ENCODE measurements at regions not wholly inside any gene's neighbourhood (a gene's known extent, or its start where the extent isn't known, plus 50 kb on each side); places are given as distances from the start of the nearest gene placed in this dataset.

GRCh38 chr13:109275139-109275745 is 511.1 kb downstream of the IRS2 start:
- TF ChIP-seq FEZF1 (tag by site-specific recombination; IDR thresholded peaks at IDR 0.05) (no peak), GLI2 (tag by site-specific recombination; IDR thresholded peaks at IDR 0.05; ENCODE audit: borderline replicate concordance, low read depth) (no peak), ZNF26 (tag by site-specific recombination; IDR thresholded peaks at IDR 0.05) (no peak), GLIS2 (tag by site-specific recombination; IDR thresholded peaks at IDR 0.05) (no peak), ZNF544 (tag by site-specific recombination; IDR thresholded peaks at IDR 0.05) (no peak), ZNF660 (tag by site-specific recombination; IDR thresholded peaks at IDR 0.05) (no peak), ZNF692 (tag by site-specific recombination; IDR thresholded peaks at IDR 0.05) (no peak), ZNF155 (tag by site-specific recombination; IDR thresholded peaks at IDR 0.05) (no peak), PRDM1 (tag by site-specific recombination; IDR thresholded peaks at IDR 0.05) (no peak), ZBTB11 (tag by site-specific recombination; conservative IDR thresholded peaks at IDR 0.05; ENCODE audit: low read depth) (no peak), ZNF211 (tag by site-specific recombination; IDR thresholded peaks at IDR 0.05; ENCODE audit: low read depth) (no peak), HOXA7 (CRISPR knock-in tag; IDR thresholded peaks at IDR 0.05; ENCODE audit: borderline replicate concordance) (no peak), ZNF157 (tag by site-specific recombination; IDR thresholded peaks at IDR 0.05) (no peak), ZNF184 (tag by site-specific recombination; IDR thresholded peaks at IDR 0.05) (no peak), ZNF645 (tag by site-specific recombination; IDR thresholded peaks at IDR 0.05) (no peak), SCRT1 (tag by site-specific recombination; IDR thresholded peaks at IDR 0.05; ENCODE audit: borderline replicate concordance) (no peak), ZNF10 (tag by site-specific recombination; IDR thresholded peaks at IDR 0.05) (no peak), MYNN (tag by site-specific recombination; IDR thresholded peaks at IDR 0.05; ENCODE audit: borderline replicate concordance) (no peak), ZNF169 (tag by site-specific recombination; IDR thresholded peaks at IDR 0.05) (no peak), YY2 (tag by site-specific recombination; IDR thresholded peaks at IDR 0.05) (no peak)
- CTCF ChIA-PET = no interaction called here

More at GRCh38 chr13:109275139-109275745, 511.1 kb downstream of the IRS2 start:
- Histone ChIP-seq H3K9me3 (ENCODE audit: control insufficient read depth, insufficient read depth, low read depth, low read length) (no peaks in the 10 kb centered on the region), H3K4me1 (ENCODE audit: control insufficient read depth, insufficient read depth, low read length) (no peaks in the 10 kb centered on the region), H3K27ac (ENCODE audit: extremely low read depth, low read depth, low read length) (no peak overlapping the region), H3K4me3 (ENCODE audit: low read depth, low read length) (no peak overlapping the region), H3K36me3 (ENCODE audit: control insufficient read depth in 2 of 2, insufficient read depth in 1 of 2, low read length in 2 of 2) (no peaks in the 10 kb centered on the region)
- POLR2A ChIA-PET = interaction anchor here (0.7 kb wide), 1 partner anchor 17 kb away, joined by 3 read pairs; no protein-coding TSS in a partner anchor
